ELF-1 (cell line): ENCODE measurements at regions not wholly inside any gene's neighbourhood (a gene's known extent, or its start where the extent isn't known, plus 50 kb on each side); places are given as distances from the start of the nearest gene placed in this dataset.
"Not testable (repeated sequence)": the region's sequence is repeated elsewhere in the genome, so short reads cannot be mapped to it uniquely, and the experiment has no call there.

Experiments used
- DNase-seq: peaks from one replicate; pipeline ENCODE4 v3.0.0-alpha.2; 2016; ENCODE audit warnings: low read depth, low spot score

GRCh38 chr6:15904651-15905376 is 224.1 kb upstream of the MYLIP start:
- no peak for DNase-seq

DNA sequence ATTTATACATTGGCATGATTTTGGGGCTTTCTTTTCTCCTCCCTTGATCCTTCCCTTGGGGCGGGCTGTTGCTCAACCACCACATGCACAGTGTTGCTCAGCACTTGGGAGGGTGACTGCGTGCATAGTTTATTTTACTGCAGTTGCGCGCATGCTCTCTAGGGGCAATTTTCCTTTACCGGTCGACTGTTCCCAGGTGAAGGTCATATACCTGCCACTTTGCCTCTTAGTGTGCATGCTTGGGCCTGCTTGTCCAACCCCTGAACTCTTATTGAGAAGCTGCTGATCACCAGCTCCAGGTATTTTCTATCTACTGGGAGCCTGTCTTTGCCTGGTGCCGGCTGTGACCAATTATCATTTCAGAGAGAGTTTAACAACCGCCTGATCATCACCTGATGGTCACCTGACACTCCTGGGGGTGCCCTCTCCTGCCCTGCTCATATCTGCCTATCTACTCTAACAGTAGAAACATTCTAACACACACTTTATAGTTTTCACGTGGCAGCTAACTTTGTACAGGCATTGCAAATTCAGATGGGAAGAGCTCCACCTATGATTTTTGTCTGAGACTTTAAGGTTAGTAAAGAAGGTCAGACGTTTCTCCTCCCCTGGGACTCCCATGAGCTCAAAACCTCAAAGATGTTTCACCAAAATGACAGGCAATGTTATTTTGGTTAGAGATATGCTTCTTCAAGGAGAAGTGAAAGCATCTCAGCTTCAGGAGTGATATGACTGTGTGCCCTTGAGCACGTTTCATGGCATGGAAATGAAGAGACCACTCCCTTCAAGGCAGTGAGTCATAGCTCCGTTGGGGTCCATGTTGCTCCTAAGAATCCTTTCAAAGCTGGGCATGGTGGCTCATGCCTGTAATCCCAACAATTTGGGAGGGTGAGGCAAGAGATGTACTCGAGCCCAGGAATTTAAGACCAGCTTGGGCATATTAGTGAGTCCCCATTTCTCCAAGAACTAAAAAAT is 227.5 kb upstream of the MYLIP start:
- DNase-seq = peak; percentile 32

GRCh38 chr6:15898693-15899092 is 230.2 kb upstream of the MYLIP start:
- DNase-seq = no peak

- peak; percentile 57 for DNase-seq
Observed at GRCh38 chr6:15897063-15897876, 231.6 kb upstream of the MYLIP start.

- DNase-seq = peak; percentile 43
Observed at GRCh38 chr6:15894973-15895725, 232.3 kb upstream of the DTNBP1 start.

- no peak for DNase-seq
Observed at GRCh38 chr6:15893556-15894253, 230.9 kb upstream of the DTNBP1 start.

GRCh38 chr6:15892369-15892768 is 229.5 kb upstream of the DTNBP1 start:
- no peak for DNase-seq

- no peak for DNase-seq
Observed at GRCh38 chr6:15888798-15889772, 226.3 kb upstream of the DTNBP1 start.

- DNase-seq = no peak
Observed at GRCh38 chr6:15887491-15888461, 224.9 kb upstream of the DTNBP1 start.

DNA sequence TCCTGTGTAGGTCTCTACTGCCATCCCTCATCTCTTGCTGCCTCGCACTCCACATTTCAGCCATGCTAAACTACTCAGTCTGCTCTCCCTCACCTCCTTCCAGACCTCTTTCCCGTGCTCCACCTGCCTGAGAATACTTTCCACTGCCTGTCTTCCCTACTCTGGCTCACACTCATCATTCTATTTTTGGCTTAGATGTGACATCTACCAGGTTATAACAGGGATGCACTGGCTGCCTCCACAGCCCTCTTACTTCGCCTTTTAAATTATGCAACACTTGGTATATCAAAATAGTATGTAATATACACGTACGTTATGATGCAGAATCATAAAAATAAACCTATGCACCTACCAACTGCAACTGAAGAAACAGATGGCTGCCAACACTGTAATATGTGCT is 222.8 kb upstream of the DTNBP1 start:
- no peak for DNase-seq

DNA sequence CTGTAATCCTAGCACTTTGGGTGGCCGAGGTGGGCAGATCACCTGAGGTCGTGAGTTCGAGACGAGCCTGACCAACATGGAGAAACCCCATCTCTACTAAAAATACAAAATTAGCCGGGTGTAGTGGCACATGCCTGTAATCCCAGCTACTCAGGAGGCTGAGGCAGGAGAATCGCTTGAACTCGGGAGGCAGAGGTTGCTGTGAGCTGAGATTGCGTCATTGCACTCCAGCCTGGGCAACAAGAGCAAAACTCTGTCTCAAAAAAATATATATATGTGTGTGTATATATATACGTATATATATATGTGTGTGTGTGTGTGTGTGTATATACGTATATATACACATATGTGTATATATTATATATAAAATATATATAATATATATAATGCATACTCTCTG is 220.8 kb upstream of the DTNBP1 start:
- DNase-seq = not testable (repeated sequence)

GRCh38 chr6:15882915-15883314 is 220.1 kb upstream of the DTNBP1 start:
- no peak for DNase-seq

- DNase-seq = no peak
Observed at GRCh38 chr6:15882345-15882744, 219.5 kb upstream of the DTNBP1 start.

GRCh38 chr6:15881150-15881549 is 218.3 kb upstream of the DTNBP1 start:
- no peak for DNase-seq

GRCh38 chr6:15880262-15880973 is 217.6 kb upstream of the DTNBP1 start:
- no peak for DNase-seq

- DNase-seq = no peak
Observed at GRCh38 chr6:15879371-15880261, 216.8 kb upstream of the DTNBP1 start.
